SU-DHL-6 (cell line): ENCODE measurements at regions not wholly inside any gene's neighbourhood (a gene's known extent, or its start where the extent isn't known, plus 50 kb on each side); places are given as distances from the start of the nearest gene placed in this dataset.

Experiments used
- H2AFZ ChIP-seq: fragments of 200-600 bp; sonication (generic); 2 replicates; pipeline ENCODE4 v1.6.1; 2014; ENCODE audit warnings: low read depth, mild to moderate bottlenecking, moderate library complexity, mixed read lengths, antibody characterized with exemption, low read length; ENCODE audit not compliant: severe bottlenecking
- H3F3A ChIP-seq: fragments of 200-600 bp; shearing (Covaris generic); 2 replicates; pipeline ENCODE4 v1.6.0; 2016; ENCODE audit warnings: antibody characterized with exemption, mild to moderate bottlenecking; ENCODE audit not compliant: insufficient read depth
- H3K27ac ChIP-seq: fragments of 200-600 bp; sonication (generic); 2 replicates; pipeline ENCODE4 v1.5.1; 2016; ENCODE audit warnings: low read depth, mild to moderate bottlenecking, low read length, moderate library complexity, mixed read lengths
- H3K27me3 ChIP-seq: fragments of 200-600 bp; sonication (generic), shearing (Covaris generic); 2 replicates; pipeline ENCODE4 v1.6.0; 2014; ENCODE audit warnings: mild to moderate bottlenecking, low read length
- H3K36me3 ChIP-seq: fragments of 200-600 bp; sonication (generic); 2 replicates; pipeline ENCODE4 v1.6.1; 2014; ENCODE audit warnings: mild to moderate bottlenecking, low read length, mixed read lengths
- H3K4me2 ChIP-seq: fragments of 300-600, 200-600 bp; shearing (Covaris generic), sonication (generic); 2 replicates; pipeline ENCODE4 v1.6.0; 2014; ENCODE audit warnings: low read length, low read depth, mild to moderate bottlenecking; ENCODE audit not compliant: poor library complexity, severe bottlenecking
- H3K4me3 ChIP-seq: fragments of 200-600 bp; sonication (generic); 2 replicates; pipeline ENCODE4 v1.5.1; 2014; ENCODE audit warnings: antibody characterized with exemption, low read length, mild to moderate bottlenecking, mixed read lengths; ENCODE audit not compliant: insufficient read depth, poor library complexity, severe bottlenecking
- H3K79me2 ChIP-seq: fragments of 200-600 bp; sonication (generic); 2 replicates; pipeline ENCODE4 v1.6.1; 2014; ENCODE audit warnings: mild to moderate bottlenecking, low read length, moderate library complexity; ENCODE audit not compliant: insufficient read depth
- H3K9ac ChIP-seq: fragments of 200-600 bp; sonication (generic); 2 replicates; pipeline ENCODE4 v1.7.0; 2014; ENCODE audit warnings: mild to moderate bottlenecking, low read length
- H3K9me2 ChIP-seq: fragments of 200-600 bp; sonication (generic); replicated peaks from 2 replicates; pipeline ENCODE4 v1.6.1; 2014; ENCODE audit warnings: low read length; ENCODE audit not compliant: insufficient read depth
- H3K9me3 ChIP-seq: fragments of 200-600 bp; sonication (generic); 2 replicates; pipeline ENCODE4 v1.6.1; 2014; ENCODE audit warnings: low read length, mixed read lengths; ENCODE audit not compliant: insufficient read depth
- H4K20me1 ChIP-seq: fragments of 200-600 bp; sonication (generic); 2 replicates; pipeline ENCODE4 v1.6.1; 2014; ENCODE audit warnings: low read depth, mild to moderate bottlenecking, antibody characterized with exemption, low read length, moderate library complexity, mixed read lengths
- EZH2phosphoT487 ChIP-seq: fragments of 200-600 bp; sonication (generic), shearing (Covaris generic); conservative IDR thresholded peaks from 2 replicates; pipeline ENCODE4 v1.6.1; 2018; ENCODE audit warnings: mild to moderate bottlenecking, antibody characterized with exemption, low read length, moderate library complexity, mixed read lengths
- TF ChIP-seq, protein P1 (sequence below): fragments of 200-600 bp; sonication (generic); IDR thresholded peaks from one replicate; pipeline ENCODE4 v1.5.1; 2017; ENCODE audit warnings: antibody characterized with exemption, mild to moderate bottlenecking, low read length, moderate library complexity; ENCODE audit not compliant: insufficient read depth, poor library complexity, severe bottlenecking

GRCh38 chr6:67667637-67668422 lies 967.3 kb upstream of the ADGRB3 start:
- H3K9me2 ChIP-seq = no peaks in the 10 kb centered on the region

GRCh38 chr6:67666177-67666964 lies 968.7 kb upstream of the ADGRB3 start:
- Histone ChIP-seq H3K27ac (no peak overlapping the region), H3K4me3 (no peak overlapping the region), H2AFZ (no peak overlapping the region), H3F3A (no peaks in the 10 kb centered on the region), H3K36me3 (no peaks in the 10 kb centered on the region), H3K79me2 (no peaks in the 10 kb centered on the region), H3K4me2 (no peak overlapping the region), H3K9me2 (no peaks in the 10 kb centered on the region), H4K20me1 (no peaks in the 10 kb centered on the region), H3K9ac (no peak overlapping the region), H3K9me3 (0 out of 2 replicates have a peak, but pooled peaks cover 3% of the 10 kb centered on the region), H3K27me3 (no peaks in the 10 kb centered on the region)
- no peak for TF ChIP-seq EZH2phosphoT487
- TF ChIP-seq, protein P1, sequence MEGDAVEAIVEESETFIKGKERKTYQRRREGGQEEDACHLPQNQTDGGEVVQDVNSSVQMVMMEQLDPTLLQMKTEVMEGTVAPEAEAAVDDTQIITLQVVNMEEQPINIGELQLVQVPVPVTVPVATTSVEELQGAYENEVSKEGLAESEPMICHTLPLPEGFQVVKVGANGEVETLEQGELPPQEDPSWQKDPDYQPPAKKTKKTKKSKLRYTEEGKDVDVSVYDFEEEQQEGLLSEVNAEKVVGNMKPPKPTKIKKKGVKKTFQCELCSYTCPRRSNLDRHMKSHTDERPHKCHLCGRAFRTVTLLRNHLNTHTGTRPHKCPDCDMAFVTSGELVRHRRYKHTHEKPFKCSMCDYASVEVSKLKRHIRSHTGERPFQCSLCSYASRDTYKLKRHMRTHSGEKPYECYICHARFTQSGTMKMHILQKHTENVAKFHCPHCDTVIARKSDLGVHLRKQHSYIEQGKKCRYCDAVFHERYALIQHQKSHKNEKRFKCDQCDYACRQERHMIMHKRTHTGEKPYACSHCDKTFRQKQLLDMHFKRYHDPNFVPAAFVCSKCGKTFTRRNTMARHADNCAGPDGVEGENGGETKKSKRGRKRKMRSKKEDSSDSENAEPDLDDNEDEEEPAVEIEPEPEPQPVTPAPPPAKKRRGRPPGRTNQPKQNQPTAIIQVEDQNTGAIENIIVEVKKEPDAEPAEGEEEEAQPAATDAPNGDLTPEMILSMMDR = no peak

More at GRCh38 chr6:67667637-67668422, 967.3 kb upstream of the ADGRB3 start:
- no peak for TF ChIP-seq EZH2phosphoT487
- TF ChIP-seq, protein P1 = no peak
- Histone ChIP-seq H3K27me3 (no peaks in the 10 kb centered on the region), H3K36me3 (0 out of 2 replicates have a peak, but pooled peaks cover 3% of the 10 kb centered on the region), H3F3A (no peaks in the 10 kb centered on the region), H2AFZ (no peak overlapping the region), H3K4me2 (no peak overlapping the region), H3K9me3 (0 out of 2 replicates have a peak, but pooled peaks cover 6% of the 10 kb centered on the region), H3K9ac (no peak overlapping the region), H3K79me2 (no peaks in the 10 kb centered on the region), H4K20me1 (no peaks in the 10 kb centered on the region), H3K4me3 (no peak overlapping the region), H3K27ac (no peak overlapping the region)

- Histone ChIP-seq H3K9me3 (no peaks in the 10 kb centered on the region), H3K79me2 (no peaks in the 10 kb centered on the region), H2AFZ (no peak overlapping the region), H3K27me3 (no peaks in the 10 kb centered on the region), H3K27ac (no peak overlapping the region), H3K4me2 (no peak overlapping the region), H3K9ac (no peak overlapping the region), H3K9me2 (no peaks in the 10 kb centered on the region), H3F3A (no peaks in the 10 kb centered on the region), H3K36me3 (no peaks in the 10 kb centered on the region), H4K20me1 (no peaks in the 10 kb centered on the region), H3K4me3 (no peak overlapping the region)
- TF ChIP-seq EZH2phosphoT487 = no peak
- TF ChIP-seq, protein P1 = no peak
These were observed 970.1 kb upstream of the ADGRB3 start for GRCh38 chr6:67664942-67665341.
